BJ (cell line): ENCODE measurements at regions not wholly inside any gene's neighbourhood (a gene's known extent, or its start where the extent isn't known, plus 50 kb on each side); places are given as distances from the start of the nearest gene placed in this dataset.

Experiments
- CTCF ChIA-PET: fragments of 350-600 bp; formaldehyde crosslinking; extraction: SDS; loops from one replicate; lab custom pipeline; 2021; ENCODE audit warnings: antibody characterized with exemption, inconsistent platforms; lab: Yijun Ruan, JAX
- POLR2A ChIA-PET: fragments of 300-600 bp; sonication (Branson Sonifier 250); formaldehyde crosslinking; extraction: SDS; loops from one replicate; lab custom pipeline; 2021; ENCODE audit warnings: antibody characterized with exemption; lab: Charles Lee
- DNase-seq: peaks from one replicate; pipeline ENCODE4 v3.0.0-alpha.2; 2011; ENCODE audit warnings: low read depth
- H3K27me3 ChIP-seq: 2 replicates; pipeline ENCODE4 v1.6.0; 2011; ENCODE audit warnings: low read length; ENCODE audit not compliant: control insufficient read depth, insufficient read depth
- H3K36me3 ChIP-seq: 2 replicates; pipeline ENCODE4 v1.5.1; 2011; ENCODE audit warnings: low read length; ENCODE audit not compliant: control insufficient read depth, insufficient read depth
- H3K4me3 ChIP-seq: 2 replicates; pipeline ENCODE4 v1.5.1; 2011; ENCODE audit warnings: low read depth, mild to moderate bottlenecking, control low read depth, low read length
- CTCF ChIP-seq: IDR thresholded peaks from 2 replicates; pipeline ENCODE4 v1.5.1; 2011; ENCODE audit warnings: low read depth, mild to moderate bottlenecking, control low read depth, inconsistent platforms, low read length, moderate library complexity; ENCODE audit not compliant: insufficient read depth

GRCh38 chr7:94060752-94061151 is 56.6 kb upstream of the BET1 start:
- POLR2A ChIA-PET, result no interaction called here
- CTCF ChIA-PET, result no interaction called here
- H3K4me3 ChIP-seq, result no peak overlapping the region
- no peak for DNase-seq
- H3K27me3 ChIP-seq, result no peaks in the 10 kb centered on the region
- no peak for TF ChIP-seq CTCF
- no peaks in the 10 kb centered on the region for H3K36me3 ChIP-seq

DNA sequence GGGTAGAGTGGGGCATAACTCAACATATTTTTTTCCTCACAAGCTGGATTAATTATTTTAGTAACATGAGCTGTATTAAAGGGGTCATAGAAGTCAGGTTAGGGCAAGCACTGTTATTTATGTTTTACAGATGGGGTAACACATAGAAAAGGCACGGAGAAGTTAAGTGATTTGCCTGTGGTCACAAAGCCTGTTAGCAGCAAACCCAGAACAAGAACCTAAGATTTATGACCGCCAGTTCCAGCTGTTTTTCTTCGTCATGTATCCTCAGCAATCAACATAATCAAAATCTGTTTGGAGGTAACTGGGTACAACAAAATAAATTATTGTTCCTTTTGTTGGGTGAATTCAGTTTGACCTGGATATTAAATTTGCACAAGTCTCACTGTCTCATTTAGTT is 57.2 kb upstream of the BET1 start:
- ChIA-PET POLR2A (no interaction called here), CTCF (interaction anchor here (0.5 kb wide), 1 partner anchor 11 kb away, joined by 3 read pairs; no protein-coding TSS in a partner anchor)
- Histone ChIP-seq H3K36me3 (no peaks in the 10 kb centered on the region), H3K4me3 (no peak overlapping the region), H3K27me3 (no peaks in the 10 kb centered on the region)
- no peak for DNase-seq
- TF ChIP-seq CTCF, result no peak

DNA sequence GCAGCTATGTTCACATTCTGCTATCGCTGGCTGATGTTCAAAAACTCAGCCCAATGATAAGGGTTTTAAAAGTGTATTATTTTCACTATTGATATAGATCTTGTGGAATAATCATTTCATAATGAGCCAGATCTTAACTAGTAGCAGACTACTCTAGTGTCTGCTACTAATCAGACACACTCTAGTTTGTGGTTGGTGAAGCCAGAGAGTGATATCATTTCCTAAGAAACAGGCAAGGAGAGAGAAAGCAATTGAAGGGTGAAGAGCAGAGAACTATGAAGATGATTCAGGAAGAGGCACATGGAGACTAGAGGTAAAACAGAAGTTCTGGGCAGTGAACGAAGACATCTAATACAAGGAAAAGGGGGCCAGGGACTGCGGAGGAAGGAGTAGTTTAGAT is 58.2 kb upstream of the BET1 start:
- ChIA-PET CTCF (interaction anchor here (0.9 kb wide), 1 partner anchor 25 kb away, joined by 3 read pairs; no protein-coding TSS in a partner anchor), POLR2A (no interaction called here)
- Histone ChIP-seq H3K36me3 (no peaks in the 10 kb centered on the region), H3K27me3 (no peaks in the 10 kb centered on the region), H3K4me3 (no peak overlapping the region)
- no peak for DNase-seq
- TF ChIP-seq CTCF, result no peak

GRCh38 chr7:94064541-94065191 is 60.5 kb upstream of the BET1 start:
- H3K36me3 ChIP-seq, result no peaks in the 10 kb centered on the region
- POLR2A ChIA-PET, result no interaction called here
- TF ChIP-seq CTCF, result no peak
- no peaks in the 10 kb centered on the region for H3K27me3 ChIP-seq
- no peak overlapping the region for H3K4me3 ChIP-seq
- no peak for DNase-seq
- CTCF ChIA-PET, result interaction anchor here (0.5 kb wide), 1 partner anchor 153 kb away, joined by 4 read pairs; no protein-coding TSS in a partner anchor

DNA sequence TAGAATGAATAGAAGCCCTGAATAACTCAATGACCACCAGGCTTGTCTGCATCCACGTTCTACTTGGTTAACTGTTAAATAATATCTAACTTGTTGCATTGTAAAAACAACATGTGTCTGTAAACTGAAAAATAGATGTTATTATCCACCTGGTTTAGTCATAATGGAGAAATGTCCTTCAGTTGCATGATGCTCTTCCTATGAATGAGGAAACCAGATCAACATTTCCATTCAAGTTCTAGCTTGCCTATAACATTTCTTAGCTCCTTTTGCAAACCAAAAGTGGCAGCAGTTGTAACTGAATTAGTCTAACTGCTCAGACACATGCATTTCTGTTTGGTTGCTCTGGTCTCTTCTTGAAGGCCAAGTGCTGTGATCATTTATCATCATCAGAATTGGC is 62.9 kb upstream of the BET1 start:
- no peak overlapping the region for H3K4me3 ChIP-seq
- ChIA-PET POLR2A (interaction anchor here (0.6 kb wide), 1 partner anchor 116 kb away, joined by 4 read pairs; no protein-coding TSS in a partner anchor), CTCF (no interaction called here)
- no peaks in the 10 kb centered on the region for H3K27me3 ChIP-seq
- no peak for DNase-seq
- TF ChIP-seq CTCF, result no peak
- H3K36me3 ChIP-seq, result no peaks in the 10 kb centered on the region
